ENCODE measurements at regions not wholly inside any gene's neighbourhood (a gene's known extent, or its start where the extent isn't known, plus 50 kb on each side); places are given as distances from the start of the nearest gene placed in this dataset.
A peak's percentile ranks its signal among the peaks of the same experiment; 100 is the strongest.

DNA sequence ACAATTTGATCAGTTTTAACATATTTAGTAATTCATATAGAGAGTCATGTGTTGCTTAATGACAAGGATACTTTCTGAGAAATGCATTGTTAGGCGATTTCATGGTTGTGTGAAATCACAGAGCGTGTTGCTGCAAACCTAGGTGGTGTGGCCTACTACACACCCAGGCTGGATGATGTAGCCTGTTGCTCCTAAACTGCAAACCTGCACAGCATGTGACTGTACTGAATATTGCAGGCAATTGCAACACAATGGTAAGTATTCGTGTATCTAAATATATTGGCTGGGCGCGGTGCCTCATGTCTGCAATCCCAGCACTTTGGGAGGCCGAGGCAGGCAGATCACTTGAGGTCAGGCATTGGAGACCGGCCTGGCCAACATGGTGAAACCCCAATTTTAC is 73.7 kb upstream of the BAIAP2L1 start:
- Mint-ChIP-seq H3K36me3 (ENCODE audit: low read depth) (no peaks in the 10 kb centered on the region), H3K4me1 (ENCODE audit: low read depth) (peaks cover 9% of the 10 kb centered on the region), H3K9me3 (no peaks in the 10 kb centered on the region), H3K4me3 (no peak overlapping the region), H3K27me3 (peaks cover 37% of the 10 kb centered on the region), H3K27ac (no peak overlapping the region)
- DNase-seq (no peak), ATAC-seq (ENCODE audit: poor library complexity) (no peak)
- H3K9me3 ChIP-seq (ENCODE audit: control insufficient read depth in 1 of 2, insufficient read depth in 1 of 2, low read length in 2 of 2), result peaks cover 0 to 7% of the 10 kb centered on the region in 2 experiments
- no peak overlapping the region for H3K4me3 ChIP-seq (ENCODE audit: low read length)
- no peaks in the 10 kb centered on the region for H3K36me3 ChIP-seq (ENCODE audit: insufficient read depth, low read length)
- peaks cover 11 to 18% of the 10 kb centered on the region in 2 experiments for H3K27me3 ChIP-seq (ENCODE audit: control insufficient read depth in 1 of 2, insufficient read depth in 2 of 2, low read length in 2 of 2)
- peaks cover 6% of the 10 kb centered on the region for H3K4me1 ChIP-seq (ENCODE audit: insufficient read depth, low read length)
- no peak overlapping the region for H3K27ac ChIP-seq (ENCODE audit: low read depth in 1 of 2, low read length in 2 of 2)
- ChIA-PET CTCF (no interaction called here), POLR2A (no interaction called here)
- intact Hi-C loops (cut with DNase I, micrococcal nuclease), result no loop called here
- TF ChIP-seq, protein P1, sequence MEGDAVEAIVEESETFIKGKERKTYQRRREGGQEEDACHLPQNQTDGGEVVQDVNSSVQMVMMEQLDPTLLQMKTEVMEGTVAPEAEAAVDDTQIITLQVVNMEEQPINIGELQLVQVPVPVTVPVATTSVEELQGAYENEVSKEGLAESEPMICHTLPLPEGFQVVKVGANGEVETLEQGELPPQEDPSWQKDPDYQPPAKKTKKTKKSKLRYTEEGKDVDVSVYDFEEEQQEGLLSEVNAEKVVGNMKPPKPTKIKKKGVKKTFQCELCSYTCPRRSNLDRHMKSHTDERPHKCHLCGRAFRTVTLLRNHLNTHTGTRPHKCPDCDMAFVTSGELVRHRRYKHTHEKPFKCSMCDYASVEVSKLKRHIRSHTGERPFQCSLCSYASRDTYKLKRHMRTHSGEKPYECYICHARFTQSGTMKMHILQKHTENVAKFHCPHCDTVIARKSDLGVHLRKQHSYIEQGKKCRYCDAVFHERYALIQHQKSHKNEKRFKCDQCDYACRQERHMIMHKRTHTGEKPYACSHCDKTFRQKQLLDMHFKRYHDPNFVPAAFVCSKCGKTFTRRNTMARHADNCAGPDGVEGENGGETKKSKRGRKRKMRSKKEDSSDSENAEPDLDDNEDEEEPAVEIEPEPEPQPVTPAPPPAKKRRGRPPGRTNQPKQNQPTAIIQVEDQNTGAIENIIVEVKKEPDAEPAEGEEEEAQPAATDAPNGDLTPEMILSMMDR (IDR thresholded peaks at IDR 0.05), result no peak

DNA sequence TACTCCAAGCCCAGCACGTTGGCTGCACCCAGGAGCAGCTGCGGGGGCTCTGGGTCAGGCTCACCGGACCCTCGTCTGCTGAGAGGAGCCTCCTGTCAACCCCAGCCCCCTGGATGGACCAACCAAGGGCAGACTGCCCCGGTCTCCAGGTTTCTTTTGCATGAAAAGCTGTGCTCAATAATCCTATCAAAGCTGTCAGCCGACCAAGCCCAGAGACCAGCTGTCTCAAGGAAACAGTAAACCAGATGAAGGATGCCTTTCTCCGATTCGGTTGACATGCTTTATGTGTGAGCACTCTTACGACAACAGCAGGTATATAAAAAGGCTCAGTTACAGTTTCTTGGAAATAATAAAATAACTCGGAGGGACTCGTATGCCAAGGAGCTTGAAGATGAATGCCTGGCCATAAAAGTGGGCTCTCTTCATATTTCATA is 71.6 kb upstream of the BAIAP2L1 start:
- H3K4me3 ChIP-seq (ENCODE audit: low read length), result no peak overlapping the region
- peaks cover 9% of the 10 kb centered on the region for H3K4me1 Mint-ChIP-seq (ENCODE audit: low read depth)
- POLR2A ChIA-PET, result no interaction called here
- peaks cover 11 to 21% of the 10 kb centered on the region in 2 experiments for H3K27me3 ChIP-seq (ENCODE audit: control insufficient read depth in 1 of 2, insufficient read depth in 2 of 2, low read length in 2 of 2)
- no peak for DNase-seq
- H3K9me3 Mint-ChIP-seq, result no peaks in the 10 kb centered on the region
- H3K36me3 ChIP-seq (ENCODE audit: insufficient read depth, low read length), result no peaks in the 10 kb centered on the region
- H3K4me1 ChIP-seq (ENCODE audit: insufficient read depth, low read length), result peaks cover 6% of the 10 kb centered on the region
- TF ChIP-seq, protein P1 (IDR thresholded peaks at IDR 0.05), result no peak
- H3K36me3 Mint-ChIP-seq (ENCODE audit: low read depth), result no peaks in the 10 kb centered on the region
- no peak overlapping the region for H3K27ac ChIP-seq (ENCODE audit: low read depth in 1 of 2, low read length in 2 of 2)
- H3K27ac Mint-ChIP-seq, result no peak overlapping the region
- CTCF ChIA-PET, result no interaction called here
- no peak overlapping the region for H3K4me3 Mint-ChIP-seq
- no peak for ATAC-seq (ENCODE audit: poor library complexity)
- intact Hi-C loops (cut with DNase I, micrococcal nuclease), result no loop called here
- peaks cover 0 to 7% of the 10 kb centered on the region in 2 experiments for H3K9me3 ChIP-seq (ENCODE audit: control insufficient read depth in 1 of 2, insufficient read depth in 1 of 2, low read length in 2 of 2)
- H3K27me3 Mint-ChIP-seq, result peaks cover 53% of the 10 kb centered on the region

DNA sequence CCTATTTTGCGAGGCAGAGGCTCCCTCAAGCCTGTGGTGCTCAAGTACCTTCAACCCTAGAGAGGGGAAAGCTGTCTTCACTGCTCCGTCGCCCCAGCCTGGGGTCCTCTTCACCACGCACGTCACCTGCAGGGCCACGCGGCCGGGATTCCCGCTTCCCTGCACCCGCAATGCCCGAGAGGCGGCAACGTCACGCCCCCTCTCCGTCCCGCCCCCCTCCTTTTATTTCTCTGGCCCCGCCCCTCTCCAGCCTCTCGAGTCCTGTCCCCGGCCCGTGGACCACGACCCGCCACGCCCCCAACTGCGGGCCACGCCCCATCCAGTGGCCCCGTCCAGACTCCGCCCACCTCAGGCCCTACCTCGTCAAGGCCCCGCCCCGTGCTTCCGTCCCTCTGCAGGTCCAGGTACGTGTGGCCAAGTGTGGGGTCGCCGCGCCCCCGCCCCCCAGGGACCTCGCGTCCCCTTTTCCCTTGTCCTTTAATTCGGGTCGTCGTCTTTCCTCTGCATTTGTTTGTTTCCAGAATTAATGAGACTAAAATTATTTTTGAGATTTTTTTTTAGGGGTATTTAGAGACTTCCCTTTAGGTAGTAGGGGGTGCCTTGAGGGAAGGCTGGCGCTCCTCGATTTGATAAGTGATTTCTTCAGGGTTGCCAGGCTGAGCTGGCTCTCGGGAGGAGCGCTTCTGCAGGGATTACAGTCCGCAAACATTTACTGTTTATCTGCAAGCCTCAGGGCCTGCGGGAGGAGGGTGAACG is 69.8 kb upstream of the BAIAP2L1 start:
- POLR2A ChIA-PET, result no interaction called here
- TF ChIP-seq, protein P1 (IDR thresholded peaks at IDR 0.05), result no peak
- Mint-ChIP-seq H3K27ac (no peak overlapping the region), H3K36me3 (ENCODE audit: low read depth) (no peaks in the 10 kb centered on the region), H3K9me3 (no peaks in the 10 kb centered on the region), H3K4me1 (ENCODE audit: low read depth) (peaks cover 9% of the 10 kb centered on the region), H3K4me3 (peak overlapping the region; percentile 25), H3K27me3 (peaks cover 55% of the 10 kb centered on the region)
- H3K27me3 ChIP-seq (ENCODE audit: control insufficient read depth in 1 of 2, insufficient read depth in 2 of 2, low read length in 2 of 2), result peaks cover 11 to 21% of the 10 kb centered on the region in 2 experiments
- no peak overlapping the region for H3K27ac ChIP-seq (ENCODE audit: low read depth in 1 of 2, low read length in 2 of 2)
- peak in 9 of 14 experiments; percentile 1 to 34 (median 7) for DNase-seq
- intact Hi-C loops (cut with DNase I, micrococcal nuclease), result no loop called here
- ATAC-seq (ENCODE audit: poor library complexity), result no peak
- CTCF ChIA-PET, result no interaction called here
- no peak overlapping the region for H3K4me3 ChIP-seq (ENCODE audit: low read length)
- H3K36me3 ChIP-seq (ENCODE audit: insufficient read depth, low read length), result no peaks in the 10 kb centered on the region
- H3K4me1 ChIP-seq (ENCODE audit: insufficient read depth, low read length), result peaks cover 6% of the 10 kb centered on the region
- peaks cover 0 to 7% of the 10 kb centered on the region in 2 experiments for H3K9me3 ChIP-seq (ENCODE audit: control insufficient read depth in 1 of 2, insufficient read depth in 1 of 2, low read length in 2 of 2)
